ENCODE measurements at regions not wholly inside any gene's neighbourhood (a gene's known extent, or its start where the extent isn't known, plus 50 kb on each side); places are given as distances from the start of the nearest gene placed in this dataset.

DNA sequence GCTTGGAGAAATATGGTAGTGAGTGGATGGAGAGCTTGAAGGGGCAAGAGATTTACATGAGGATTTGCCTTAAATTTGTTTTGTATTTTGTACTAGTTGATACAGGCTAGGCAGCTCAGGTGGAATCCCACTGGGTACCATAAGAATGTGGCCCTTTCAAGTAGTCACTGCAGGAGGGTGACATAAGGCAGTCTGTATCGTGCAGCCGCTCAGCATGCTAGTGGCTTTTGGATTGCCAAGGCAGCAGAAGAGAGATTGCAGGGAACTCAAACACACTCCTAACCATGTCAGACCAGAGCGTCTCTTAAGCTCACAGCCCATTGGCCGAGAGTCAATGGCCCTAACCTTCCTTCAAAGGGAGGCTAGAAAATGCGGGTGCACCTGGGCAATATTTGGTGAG is 420.0 kb downstream of the ADGRL2 start:
- DNase-seq: no peak

DNA sequence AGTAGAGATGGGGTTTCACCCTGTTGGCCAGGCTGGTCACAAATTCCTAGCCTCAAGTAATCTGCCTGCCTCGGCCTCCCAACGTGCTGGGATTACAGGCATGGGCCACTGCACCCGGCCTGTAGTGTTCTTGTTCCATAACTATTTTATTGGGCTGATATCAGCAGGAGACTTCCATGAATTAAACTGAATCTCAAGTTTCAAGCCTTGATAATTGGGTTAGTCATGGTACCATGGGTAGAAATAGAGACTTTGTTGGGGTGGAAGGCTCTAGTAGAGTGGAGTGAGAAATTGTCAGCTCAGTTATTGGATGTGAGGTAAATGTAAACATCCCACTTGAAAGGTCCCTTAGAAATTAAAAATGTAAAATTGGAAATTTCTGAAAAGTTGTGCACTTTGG is 419.1 kb downstream of the ADGRL2 start:
- DNase-seq: no peak

DNA sequence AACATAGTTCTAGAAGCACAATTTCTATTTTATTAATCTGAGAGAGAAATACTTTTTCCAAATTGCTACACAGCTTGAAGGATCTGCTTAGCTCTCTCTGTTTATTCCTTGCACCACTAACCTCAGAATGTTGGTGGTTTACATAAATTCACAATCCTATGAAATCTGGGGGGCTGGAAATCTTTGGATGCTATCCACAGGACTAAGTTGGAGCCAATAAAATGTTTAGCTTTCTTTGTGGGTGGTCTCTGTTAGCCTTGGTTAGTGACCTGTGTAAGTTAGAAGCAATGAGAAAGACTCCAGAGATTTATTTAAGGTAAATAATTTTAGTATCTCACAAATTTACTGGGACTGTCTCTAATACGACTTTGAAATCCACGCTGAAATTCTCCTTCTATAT is 418.1 kb downstream of the ADGRL2 start:
- no peak for DNase-seq

DNA sequence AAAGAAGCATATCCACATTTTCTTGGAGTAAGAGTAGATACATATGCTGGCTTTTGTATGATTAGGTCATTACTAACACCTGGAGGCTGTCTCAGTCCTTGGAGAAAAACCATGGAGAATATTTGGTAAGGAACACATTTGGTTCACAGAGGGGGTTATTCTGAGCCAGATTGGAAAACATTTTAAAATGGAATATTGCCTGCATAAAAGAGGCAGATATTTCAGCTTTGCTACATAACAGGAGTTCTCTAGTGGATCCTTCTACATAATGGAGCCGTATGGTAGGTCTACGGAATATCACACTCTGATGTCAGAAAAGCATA is 415.1 kb downstream of the ADGRL2 start:
- no peak for DNase-seq

DNA sequence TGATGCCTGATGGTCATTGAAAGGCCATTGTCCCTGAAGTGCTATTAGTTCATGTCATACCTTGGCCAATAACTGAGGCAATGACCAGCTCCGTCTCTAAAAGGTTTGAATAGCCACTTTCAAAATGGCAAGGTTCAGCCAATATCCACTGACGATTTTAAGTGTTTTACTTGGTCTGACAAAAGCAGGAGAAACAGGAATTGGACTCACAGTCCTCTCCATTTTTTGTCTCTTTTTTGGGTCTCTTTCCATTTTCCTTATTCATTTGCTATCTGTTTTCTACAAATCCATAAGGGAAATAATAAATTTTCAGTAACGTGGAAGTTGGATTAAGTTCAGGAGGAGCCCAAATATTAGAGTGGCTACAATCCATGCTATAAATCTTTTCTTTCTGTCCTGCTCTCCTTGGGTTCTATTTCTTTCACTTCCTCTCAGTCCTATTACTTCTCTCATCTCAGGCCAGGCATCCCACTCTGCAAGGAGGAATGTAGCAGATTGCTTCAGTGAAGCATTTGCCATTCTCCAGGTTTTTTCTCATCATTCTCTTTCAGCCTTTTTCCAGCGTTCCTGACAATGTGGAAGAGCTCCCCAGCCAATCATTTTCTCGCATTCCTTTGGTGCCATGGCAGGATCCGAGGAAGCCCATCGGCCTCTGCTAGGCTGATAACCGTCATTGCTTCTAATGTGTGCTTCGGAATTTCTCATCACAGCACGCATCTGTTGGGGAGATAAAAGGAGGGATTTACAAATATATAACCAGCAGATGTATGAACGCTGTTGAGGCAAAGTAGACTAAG is 414.5 kb downstream of the ADGRL2 start:
- peak; percentile 34 for DNase-seq

DNA sequence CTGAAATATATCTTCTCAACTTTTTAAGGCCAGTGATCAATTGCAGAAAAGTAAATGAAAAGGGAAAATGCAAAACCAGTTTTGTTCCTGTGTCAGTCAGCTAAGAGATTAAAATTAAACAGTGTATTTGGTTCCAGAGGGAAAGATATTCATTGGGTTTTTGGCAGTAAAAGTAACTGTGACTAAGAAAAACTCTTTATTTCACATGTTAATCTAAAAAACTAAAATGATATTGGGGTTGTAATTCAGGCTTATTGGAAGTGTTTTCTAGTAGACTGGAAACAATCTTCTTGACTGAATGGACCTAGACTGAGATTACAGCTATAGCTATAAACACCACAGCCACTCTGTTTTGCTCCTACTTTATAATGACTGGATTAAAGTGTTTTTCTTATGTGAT is 413.9 kb downstream of the ADGRL2 start:
- DNase-seq: no peak

DNA sequence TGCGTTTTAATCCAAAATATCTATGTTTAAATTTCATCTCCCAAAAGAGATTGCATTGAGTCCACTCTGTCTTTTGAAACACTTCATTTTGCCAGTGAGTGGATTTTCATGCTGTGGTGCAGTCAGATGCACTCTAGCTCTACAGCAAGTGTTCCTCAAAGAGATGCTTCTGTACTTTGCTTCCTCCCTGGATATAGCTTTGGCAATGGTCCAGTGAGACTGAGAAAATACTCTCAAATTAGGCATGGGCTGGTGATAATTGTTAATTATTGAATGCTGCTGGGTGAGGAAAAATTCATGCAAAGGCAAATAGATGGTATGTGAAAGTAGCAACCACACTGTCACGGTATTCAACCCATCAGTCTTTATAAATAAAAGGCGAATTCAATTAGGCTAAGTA is 396.9 kb downstream of the ADGRL2 start:
- no peak for DNase-seq

DNA sequence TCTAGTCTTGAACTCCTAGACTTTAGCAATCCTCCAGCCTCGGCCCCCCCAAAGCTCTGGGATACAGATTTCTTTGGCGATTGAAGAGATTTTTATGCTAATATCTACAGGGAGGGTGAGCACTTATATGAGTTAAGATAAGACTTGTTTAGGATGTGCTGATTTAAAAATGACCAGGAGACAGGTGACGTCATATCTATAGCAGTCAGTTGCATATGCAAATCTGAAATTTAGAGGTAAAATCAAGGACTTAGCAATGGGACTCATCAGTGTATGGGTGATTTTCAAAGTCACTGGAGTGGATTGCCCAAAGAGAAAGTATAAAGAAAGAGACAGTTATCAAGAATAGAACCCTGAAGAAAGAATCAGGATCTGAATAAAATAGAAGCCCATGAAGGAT is 394.5 kb downstream of the ADGRL2 start:
- DNase-seq: no peak

DNA sequence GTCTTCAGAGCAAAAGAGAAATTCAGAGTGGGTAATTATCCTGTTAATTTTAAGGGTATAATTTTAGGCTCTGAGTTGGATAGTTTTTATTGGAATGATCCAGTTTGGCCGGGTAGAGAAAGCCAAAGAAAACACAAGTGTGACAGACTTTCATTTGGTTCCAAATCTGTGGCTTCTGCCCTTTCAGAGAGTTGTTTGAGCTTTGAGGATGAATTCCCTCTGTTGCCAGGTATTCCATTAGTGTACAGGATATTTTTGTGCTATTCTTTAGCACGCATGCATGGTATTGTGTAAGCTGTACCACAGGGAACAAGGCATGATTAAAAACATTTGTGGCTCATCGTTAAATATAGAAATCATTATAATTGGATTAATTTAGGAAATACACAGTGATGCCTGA is 384.4 kb downstream of the ADGRL2 start:
- DNase-seq: no peak

DNA sequence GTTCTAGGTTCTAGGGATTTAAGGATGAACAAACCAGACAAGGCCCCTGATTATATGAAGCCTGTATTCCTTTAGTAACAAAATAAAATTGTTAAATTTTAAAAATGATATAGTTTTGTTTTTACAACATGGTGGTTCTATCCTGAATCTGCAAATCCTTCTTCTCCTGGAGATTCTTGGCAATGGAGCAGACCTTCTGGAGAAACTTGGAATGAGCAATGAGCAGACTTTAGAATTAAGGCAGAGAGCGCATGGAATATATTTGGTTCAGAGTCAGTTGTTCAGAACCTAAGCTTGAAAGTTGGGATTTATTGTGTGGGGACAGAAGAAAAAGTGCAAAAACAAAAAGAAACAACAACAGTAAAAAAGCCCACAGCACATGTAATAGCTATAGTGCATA is 381.1 kb downstream of the ADGRL2 start:
- DNase-seq: no peak

DNA sequence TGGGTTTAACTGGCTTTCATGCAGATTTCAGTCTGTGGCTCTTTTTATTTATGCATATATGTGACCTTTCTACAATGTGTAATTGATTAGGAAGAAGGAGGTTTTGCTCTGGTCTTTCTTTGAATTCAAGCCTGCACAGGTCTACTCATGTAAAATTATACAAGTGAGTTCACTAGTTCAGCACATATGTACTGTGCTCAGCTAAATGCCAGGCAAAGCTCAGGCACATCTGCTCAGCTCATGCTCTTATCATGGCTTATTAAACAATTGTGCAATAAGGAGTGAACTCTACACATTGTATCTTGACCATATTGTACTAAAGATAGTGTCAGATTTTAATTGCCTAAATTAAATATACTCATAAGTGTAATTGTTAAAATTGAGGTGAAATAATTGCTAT is 378.4 kb downstream of the ADGRL2 start:
- DNase-seq: no peak

DNA sequence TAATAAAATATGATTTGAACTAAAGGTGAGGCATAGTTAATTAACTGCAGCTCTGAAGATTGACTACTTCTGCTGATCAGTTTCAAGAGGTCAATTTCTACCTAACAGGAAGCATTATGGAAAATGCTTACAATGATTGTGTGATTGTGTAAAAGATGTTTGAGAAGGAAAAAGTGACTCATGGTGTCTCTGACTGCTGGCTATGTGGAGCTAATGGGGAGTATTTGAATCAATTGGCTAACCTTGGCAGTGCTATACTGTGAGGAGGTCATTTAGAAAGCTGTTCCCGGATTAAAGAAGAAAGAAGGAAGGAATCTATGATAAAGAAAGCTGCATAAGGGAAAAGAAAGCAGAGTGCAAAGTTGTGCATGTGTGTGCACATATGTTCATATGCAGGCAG is 376.5 kb downstream of the ADGRL2 start:
- no peak for DNase-seq

DNA sequence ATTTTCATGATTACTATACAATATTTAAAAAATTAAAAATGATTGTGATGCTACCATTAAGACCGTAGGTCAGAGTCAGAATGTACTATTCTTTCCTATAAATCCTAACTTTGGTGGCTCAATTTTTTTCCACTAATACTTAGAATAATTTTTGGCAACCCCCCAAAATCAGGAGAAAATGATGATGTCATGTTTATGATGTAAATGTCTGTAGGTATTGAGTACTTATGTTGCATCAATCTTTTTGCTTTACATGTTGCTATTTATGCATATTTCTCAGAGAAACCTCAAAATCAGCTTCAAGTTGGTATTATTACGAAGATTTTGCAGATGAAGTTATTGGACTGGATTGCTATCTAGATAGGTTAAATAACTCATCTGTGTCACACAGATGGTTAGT is 371.2 kb downstream of the ADGRL2 start:
- DNase-seq: no peak

DNA sequence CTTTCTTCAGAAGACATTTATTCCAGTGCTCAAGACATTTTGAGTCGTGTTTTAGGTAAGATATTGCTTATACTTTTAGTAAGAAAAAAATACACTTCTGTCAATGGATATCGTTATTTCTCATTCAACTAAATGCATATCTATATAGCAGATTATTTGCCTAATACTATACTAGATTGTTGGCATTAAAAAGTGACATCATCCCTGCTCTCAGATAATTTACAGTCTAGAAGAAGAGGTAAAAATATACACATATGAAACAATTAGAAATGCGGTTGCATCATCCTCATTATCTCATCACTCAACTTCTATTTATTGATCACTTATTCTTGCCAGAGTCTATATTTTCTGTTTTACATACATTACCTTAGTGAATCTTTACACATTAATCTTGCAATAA is 367.7 kb downstream of the ADGRL2 start:
- DNase-seq: no peak

DNA sequence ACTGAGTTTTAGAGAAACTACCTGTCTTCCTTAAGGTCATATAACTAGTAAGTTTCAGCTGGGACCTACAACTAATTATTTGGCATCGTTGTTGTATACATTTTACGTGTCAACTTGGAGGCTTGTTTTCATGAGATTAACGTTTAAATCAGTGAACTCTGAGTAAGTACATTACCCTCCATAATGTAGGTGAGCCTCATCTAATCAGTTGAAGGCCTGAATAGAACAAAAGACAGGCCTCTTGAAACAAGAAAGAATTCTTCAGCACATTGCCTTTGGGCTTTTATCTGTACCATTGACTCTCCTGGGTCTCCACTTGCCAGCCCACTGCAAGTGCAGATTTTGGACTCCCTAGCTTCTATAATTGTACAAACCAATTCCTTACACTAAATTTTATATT is 364.6 kb downstream of the ADGRL2 start:
- DNase-seq: no peak

DNA sequence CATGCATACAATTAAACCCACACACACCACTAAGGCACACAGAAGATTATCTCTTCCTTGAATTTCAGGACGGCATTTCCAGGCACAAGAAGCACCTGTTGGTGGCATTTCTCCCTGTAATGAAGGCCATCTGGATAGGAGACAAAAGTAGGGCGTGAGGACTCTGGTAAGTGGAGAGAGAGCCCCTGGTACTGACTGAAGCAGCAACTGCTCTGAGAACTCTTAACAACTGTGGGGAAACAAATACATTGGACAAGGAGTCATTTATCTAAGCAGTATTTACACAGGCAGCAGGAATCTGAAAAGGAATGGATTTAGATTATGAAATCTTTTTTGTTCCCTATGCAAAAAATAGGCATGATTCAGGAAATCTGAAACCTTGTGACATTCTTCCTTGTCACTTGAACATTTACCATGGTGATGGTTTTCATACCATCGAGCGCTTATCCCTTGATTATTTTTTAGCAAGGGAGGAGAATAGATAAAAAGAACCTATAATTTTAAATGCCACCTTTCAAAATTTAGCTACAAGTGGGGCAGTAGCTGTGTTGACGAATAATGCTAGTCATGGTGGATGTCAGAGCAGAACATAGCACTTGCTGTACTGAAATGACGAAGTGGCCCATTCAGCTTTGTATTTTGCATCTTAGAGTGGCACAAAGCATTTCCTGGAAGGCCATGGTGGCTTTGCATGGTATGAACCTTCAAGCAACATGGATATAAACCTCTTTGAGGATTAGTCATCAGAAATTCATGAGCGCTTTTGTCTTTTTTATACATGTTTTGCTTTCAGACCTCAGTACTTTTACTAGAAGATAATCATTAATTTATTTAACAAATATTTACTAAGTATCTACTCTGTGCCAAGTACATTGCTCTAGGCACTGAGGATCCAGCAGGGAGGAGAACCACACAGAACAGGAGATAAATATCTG is 362.0 kb downstream of the ADGRL2 start:
- peak; percentile 30 for DNase-seq

DNA sequence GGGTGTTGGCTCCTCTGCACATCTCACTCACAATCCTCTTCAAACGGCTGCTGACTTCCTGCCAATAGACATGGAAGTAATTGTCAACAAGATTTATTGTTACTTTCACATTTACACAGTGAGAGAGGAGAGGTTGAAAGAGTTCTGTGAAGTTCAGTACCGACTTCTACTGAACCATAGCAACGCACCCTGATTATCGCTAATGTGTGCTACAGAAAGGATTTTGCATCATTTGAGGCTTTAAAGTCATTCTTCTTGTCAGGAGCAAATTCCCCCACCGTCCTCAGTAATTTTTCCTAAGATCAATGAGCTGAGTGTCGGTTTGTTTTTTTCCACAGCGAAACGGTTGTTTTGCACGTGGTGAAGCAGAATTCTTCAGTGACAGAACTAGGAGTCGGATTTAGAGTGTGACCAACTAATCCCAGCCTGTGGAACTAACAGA is 361.0 kb downstream of the ADGRL2 start:
- DNase-seq: no peak

DNA sequence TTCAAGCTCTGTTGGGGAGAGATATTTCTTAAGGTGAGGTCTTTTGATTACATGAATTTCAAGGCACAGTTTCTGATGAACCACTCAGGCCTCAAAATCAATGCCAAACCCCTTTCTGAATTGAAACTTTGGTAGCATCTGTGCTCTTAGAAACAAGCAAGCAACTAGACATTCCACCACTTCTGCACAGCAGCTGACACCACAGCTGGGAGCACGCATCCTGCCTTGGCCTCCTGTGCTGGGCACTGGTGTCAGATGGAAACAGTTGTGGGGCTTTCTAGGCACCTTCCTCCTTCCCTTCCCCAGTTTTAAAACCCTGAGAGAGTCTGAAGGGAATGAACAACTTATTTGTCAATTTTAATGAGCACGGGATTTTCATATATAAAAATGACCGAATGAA is 360.2 kb downstream of the ADGRL2 start:
- DNase-seq: peak; percentile 59

DNA sequence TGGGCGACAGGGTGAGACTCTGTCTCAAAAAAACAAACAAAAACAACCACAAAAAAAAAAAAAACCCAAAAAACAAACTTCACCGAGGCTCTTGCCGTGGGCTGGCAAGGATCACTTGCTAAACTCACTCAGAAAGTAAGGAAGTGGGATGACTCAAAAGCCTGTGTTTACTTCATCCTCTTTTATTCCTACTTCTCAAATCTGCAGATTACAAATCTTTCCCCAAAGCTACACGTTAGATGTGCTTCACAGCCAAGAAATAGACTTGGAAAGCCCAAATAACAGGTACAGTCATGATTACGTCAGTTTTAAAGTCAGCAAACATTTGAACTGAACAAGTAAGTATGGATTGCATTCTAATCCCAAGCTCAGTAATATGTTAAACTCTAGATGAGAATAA is 359.3 kb downstream of the ADGRL2 start:
- DNase-seq: no peak

DNA sequence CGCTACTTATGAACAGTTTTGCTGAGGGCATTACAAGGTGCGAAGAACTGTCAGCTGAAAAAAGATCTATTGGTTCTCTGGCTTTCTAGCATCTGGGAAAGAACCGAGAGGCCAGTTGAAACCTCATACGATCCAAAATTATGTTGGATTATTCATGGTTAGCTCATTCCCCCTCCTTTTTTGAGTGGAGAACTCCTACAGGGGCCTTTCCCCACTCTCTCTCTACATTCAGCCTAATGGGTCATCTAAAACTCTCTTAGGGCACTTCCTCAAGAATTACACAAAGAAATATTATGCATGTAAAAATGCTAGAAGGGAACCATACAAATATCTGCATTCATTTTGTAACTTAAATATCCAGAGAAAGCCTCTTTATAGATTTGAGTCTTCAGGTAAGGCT is 358.2 kb downstream of the ADGRL2 start:
- no peak for DNase-seq

DNA sequence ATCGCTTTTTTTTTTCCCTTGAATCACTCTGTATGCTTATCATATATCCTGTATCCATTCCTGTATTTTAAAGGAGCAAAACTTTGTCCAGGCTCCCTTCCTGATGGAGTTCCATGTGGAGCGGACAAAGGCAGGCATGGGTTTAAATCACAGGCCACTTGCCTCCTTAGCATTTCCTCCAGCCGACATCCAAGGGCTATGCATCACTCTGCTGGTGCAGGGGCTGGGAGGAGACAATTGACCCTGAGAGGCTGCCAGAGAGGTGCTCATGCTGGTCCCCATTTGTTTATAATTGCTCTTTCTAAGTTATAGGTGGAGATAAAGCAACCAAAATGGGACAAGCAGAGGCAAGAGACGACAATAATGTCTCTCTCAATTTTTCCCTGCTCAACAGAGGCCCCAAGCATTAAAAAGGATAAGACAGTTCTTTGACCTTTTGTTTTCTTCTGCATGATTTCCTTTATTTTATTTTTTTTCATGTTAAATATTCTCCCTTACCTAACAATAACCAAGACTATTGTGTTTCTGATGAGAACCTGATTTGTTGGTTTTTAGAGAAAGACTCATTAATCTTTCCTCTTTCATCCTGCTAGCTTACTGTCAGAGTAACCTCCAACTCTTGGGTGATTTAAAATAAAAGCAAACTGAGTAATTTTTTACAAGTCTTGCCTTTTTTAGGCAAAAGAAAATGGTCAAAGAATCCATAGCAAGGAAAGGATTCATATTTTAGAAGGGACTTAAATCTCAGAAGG is 353.7 kb downstream of the ADGRL2 start:
- DNase-seq: no peak

DNA sequence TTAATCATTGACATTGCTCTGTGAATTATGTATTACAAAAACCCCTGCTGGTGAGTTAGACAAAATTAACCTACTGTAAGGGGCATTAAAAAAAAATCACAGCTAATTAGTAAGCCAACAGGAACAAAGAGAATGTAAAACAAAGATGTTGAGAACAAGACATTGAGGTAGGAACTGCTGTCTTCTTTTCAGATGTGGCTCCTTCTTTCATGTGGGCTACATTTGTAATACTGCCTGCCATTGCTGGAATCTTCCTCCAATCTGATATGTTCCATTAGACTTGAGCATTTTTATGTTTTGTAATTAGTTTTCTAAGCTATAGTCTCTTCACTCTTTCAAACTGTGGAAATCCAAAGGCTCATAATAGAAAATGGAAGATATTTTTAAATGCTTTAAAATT is 353.0 kb downstream of the ADGRL2 start:
- DNase-seq: no peak

DNA sequence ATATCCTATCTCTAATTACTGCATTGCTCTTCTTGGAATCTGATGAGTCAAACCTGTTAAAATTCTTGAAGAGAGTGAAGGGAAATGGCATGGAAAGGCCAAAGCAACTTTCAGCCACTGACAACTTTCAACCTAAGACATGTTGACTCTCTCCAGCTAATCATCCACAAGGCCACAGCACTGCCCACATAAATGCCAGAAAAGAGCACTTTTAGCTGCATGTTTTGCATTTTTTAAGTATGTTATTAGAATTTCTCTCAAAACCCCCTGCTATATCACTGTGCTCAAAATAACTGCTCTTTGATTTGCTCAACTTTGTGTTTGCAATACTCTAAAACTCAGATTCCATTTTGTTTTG is 352.5 kb downstream of the ADGRL2 start:
- no peak for DNase-seq

Measured in left hindlimb (tissue), 1 donor.